Endothelial cell (in vitro differentiated cells): ENCODE measurements at regions not wholly inside any gene's neighbourhood (a gene's known extent, or its start where the extent isn't known, plus 50 kb on each side); places are given as distances from the start of the nearest gene placed in this dataset.
"Not testable (repeated sequence)": the region's sequence is repeated elsewhere in the genome, so short reads cannot be mapped to it uniquely, and the experiment has no call there.

Experiments
- DNase-seq: peaks from one replicate; pipeline ENCODE4 v3.0.0; 2021; ENCODE audit warnings: low spot score
- H3K27ac Mint-ChIP-seq: one replicate; pipeline ENCODE4 v1.8.0; 2021; ENCODE audit warnings: mixed read lengths, inconsistent platforms; ENCODE audit not compliant: unreplicated experiment
- H3K27me3 Mint-ChIP-seq: one replicate; pipeline ENCODE4 v1.8.0; 2021; ENCODE audit warnings: mild to moderate bottlenecking, moderate library complexity, mixed read lengths, inconsistent platforms; ENCODE audit not compliant: unreplicated experiment
- H3K36me3 Mint-ChIP-seq: one replicate; pipeline ENCODE4 v1.8.0; 2021; ENCODE audit warnings: mild to moderate bottlenecking, low read depth, mixed read lengths, inconsistent platforms; ENCODE audit not compliant: unreplicated experiment
- H3K4me1 Mint-ChIP-seq: one replicate; pipeline ENCODE4 v1.8.0; 2021; ENCODE audit warnings: mild to moderate bottlenecking, mixed read lengths, inconsistent platforms; ENCODE audit not compliant: unreplicated experiment
- H3K4me3 Mint-ChIP-seq: one replicate; pipeline ENCODE4 v1.8.0; 2021; ENCODE audit warnings: mild to moderate bottlenecking, mixed read lengths, inconsistent platforms; ENCODE audit not compliant: unreplicated experiment
- H3K9me3 Mint-ChIP-seq: one replicate; pipeline ENCODE4 v1.8.0; 2021; ENCODE audit warnings: mixed read lengths, inconsistent platforms; ENCODE audit not compliant: unreplicated experiment
- CTCF ChIP-seq: fragments of 200-600 bp; sonication (generic); IDR thresholded peaks from one replicate; pipeline ENCODE4 v1.5.0; 2021; ENCODE audit warnings: antibody characterized with exemption; ENCODE audit not compliant: unreplicated experiment

GRCh38 chr5:148740966-148741742 lies 85.3 kb upstream of the ADRB2 start:
- Mint-ChIP-seq H3K27me3 (no peaks in the 10 kb centered on the region), H3K36me3 (no peaks in the 10 kb centered on the region), H3K9me3 (no peaks in the 10 kb centered on the region), H3K4me3 (no peak overlapping the region), H3K4me1 (peaks cover 6% of the 10 kb centered on the region), H3K27ac (no peak overlapping the region)
- DNase-seq: no peak
- peak; percentile 97 for TF ChIP-seq CTCF

- H3K36me3 Mint-ChIP-seq: not testable (repeated sequence)
Observed at GRCh38 chr5:148741766-148742165, 84.6 kb upstream of the ADRB2 start.

GRCh38 chr5:148744380-148744779 lies 82.0 kb upstream of the ADRB2 start:
- H3K27ac Mint-ChIP-seq, H3K4me3 Mint-ChIP-seq, H3K9me3 Mint-ChIP-seq, H3K27me3 Mint-ChIP-seq, H3K4me1 Mint-ChIP-seq, H3K36me3 Mint-ChIP-seq, DNase-seq: not testable (repeated sequence)

More at GRCh38 chr5:148741766-148742165, 84.6 kb upstream of the ADRB2 start:
- not testable (repeated sequence) for H3K4me3 Mint-ChIP-seq, H3K4me1 Mint-ChIP-seq, H3K9me3 Mint-ChIP-seq, DNase-seq, H3K27me3 Mint-ChIP-seq, H3K27ac Mint-ChIP-seq

GRCh38 chr5:148746826-148747535 lies 79.4 kb upstream of the ADRB2 start:
- Mint-ChIP-seq H3K27me3 (no peaks in the 10 kb centered on the region), H3K4me1 (no peaks in the 10 kb centered on the region), H3K4me3 (no peak overlapping the region), H3K27ac (no peak overlapping the region), H3K9me3 (no peaks in the 10 kb centered on the region), H3K36me3 (no peaks in the 10 kb centered on the region)
- no peak for TF ChIP-seq CTCF
- no peak for DNase-seq

GRCh38 chr5:148747536-148747906 lies 78.9 kb upstream of the ADRB2 start:
- H3K36me3 Mint-ChIP-seq: no peaks in the 10 kb centered on the region

More at GRCh38 chr5:148747536-148747906, 78.9 kb upstream of the ADRB2 start:
- DNase-seq: no peak
- TF ChIP-seq CTCF: no peak
- no peaks in the 10 kb centered on the region for H3K9me3 Mint-ChIP-seq
- no peak overlapping the region for H3K4me3 Mint-ChIP-seq
- H3K27me3 Mint-ChIP-seq: no peaks in the 10 kb centered on the region
- no peak overlapping the region for H3K27ac Mint-ChIP-seq
- H3K4me1 Mint-ChIP-seq: no peaks in the 10 kb centered on the region
